Breast epithelium (tissue), 4 donors: ENCODE measurements at regions not wholly inside any gene's neighbourhood (a gene's known extent, or its start where the extent isn't known, plus 50 kb on each side); places are given as distances from the start of the nearest gene placed in this dataset.
A peak's percentile ranks its signal among the peaks of the same experiment; 100 is the strongest.

Experiments used
- DNase-seq, 2 donors: peaks; one replicate each; pipeline ENCODE4 v3.0.0-alpha.2; 2019; ENCODE audit warnings: low spot score in 2 of 2
- H3K27ac ChIP-seq, 2 donors: fragments of 200-600 bp; sonication (generic) in 1 of 2; one replicate each; pipeline ENCODE4 v1.5.1; 2016 to 2019; ENCODE audit warnings: mild to moderate bottlenecking in 1 of 2
- H3K27me3 ChIP-seq, 2 donors: fragments of 200-600 bp; sonication (generic) in 1 of 2; one replicate each; pipeline versions ENCODE4 v1.5.1 to v1.6.0; 2017 to 2019; ENCODE audit warnings: control low read depth in 1 of 2, mild to moderate bottlenecking in 1 of 2
- H3K36me3 ChIP-seq: fragments of 200-600 bp; one replicate; pipeline ENCODE4 v1.5.1; 2019
- H3K4me1 ChIP-seq, 2 donors: fragments of 200-600 bp; sonication (generic); one replicate each; pipeline ENCODE4 v1.5.1; 2016 to 2019; ENCODE audit warnings: control low read depth in 1 of 2
- H3K4me3 ChIP-seq, 3 donors: fragments of 200-600 bp; sonication (generic); 1 replicate in 2 of 3; 2 replicates in 1 of 3; pipeline ENCODE4 v1.5.1; 2016 to 2019; ENCODE audit warnings: mild to moderate bottlenecking in 3 of 3, moderate library complexity in 2 of 3
- H3K9me3 ChIP-seq, 2 donors: fragments of 200-600 bp; sonication (generic) in 1 of 2; one replicate each; pipeline ENCODE4 v1.5.1; 2016 to 2019; ENCODE audit warnings: control low read depth in 1 of 2
- POLR2A ChIP-seq: fragments of 450-650 bp; IDR thresholded peaks from one replicate; pipeline ENCODE4 v1.6.1; 2016; ENCODE audit warnings: antibody characterized with exemption, mild to moderate bottlenecking, moderate library complexity
- POLR2AphosphoS5 ChIP-seq, 3 donors: sonication (generic); formaldehyde crosslinking; IDR thresholded peaks; one replicate each; pipeline ENCODE4 v1.6.1; 2017; ENCODE audit warnings: antibody characterized with exemption in 3 of 3
- intact Hi-C: fragments of 100-400 bp; cut with DNase I; formaldehyde crosslinking; loops from one replicate; pipeline ENCODE4 v1.15.1; 2023; ENCODE audit warnings: low total_unique reads
- TF ChIP-seq, protein P1 (sequence below), 3 donors: fragments of 450-650 bp; IDR thresholded peaks; one replicate each; pipeline ENCODE4 v1.5.1; 2016 to 2017; ENCODE audit warnings: antibody characterized with exemption in 3 of 3, mild to moderate bottlenecking in 3 of 3, moderate library complexity in 3 of 3

DNA sequence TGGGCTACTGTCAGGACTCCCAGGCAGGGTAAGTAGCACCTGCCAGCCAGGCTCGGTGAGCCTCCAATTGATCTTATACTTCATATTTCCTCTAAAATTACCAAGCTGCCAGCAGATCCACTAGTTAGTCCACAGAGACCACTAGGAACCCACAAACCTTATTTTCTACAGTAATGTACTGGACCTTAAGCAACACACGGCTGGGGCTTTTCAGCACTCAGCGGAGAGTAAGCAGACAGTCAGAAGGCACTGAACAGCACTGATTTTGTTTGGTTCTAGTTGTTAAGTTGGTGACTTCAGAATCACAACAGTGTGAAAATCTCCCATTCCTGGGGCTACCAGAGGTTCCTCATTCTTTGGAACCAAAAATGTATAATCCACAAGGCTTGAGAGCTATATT lies 56.1 kb downstream of the MRPL57 start:
- TF ChIP-seq, protein P1, sequence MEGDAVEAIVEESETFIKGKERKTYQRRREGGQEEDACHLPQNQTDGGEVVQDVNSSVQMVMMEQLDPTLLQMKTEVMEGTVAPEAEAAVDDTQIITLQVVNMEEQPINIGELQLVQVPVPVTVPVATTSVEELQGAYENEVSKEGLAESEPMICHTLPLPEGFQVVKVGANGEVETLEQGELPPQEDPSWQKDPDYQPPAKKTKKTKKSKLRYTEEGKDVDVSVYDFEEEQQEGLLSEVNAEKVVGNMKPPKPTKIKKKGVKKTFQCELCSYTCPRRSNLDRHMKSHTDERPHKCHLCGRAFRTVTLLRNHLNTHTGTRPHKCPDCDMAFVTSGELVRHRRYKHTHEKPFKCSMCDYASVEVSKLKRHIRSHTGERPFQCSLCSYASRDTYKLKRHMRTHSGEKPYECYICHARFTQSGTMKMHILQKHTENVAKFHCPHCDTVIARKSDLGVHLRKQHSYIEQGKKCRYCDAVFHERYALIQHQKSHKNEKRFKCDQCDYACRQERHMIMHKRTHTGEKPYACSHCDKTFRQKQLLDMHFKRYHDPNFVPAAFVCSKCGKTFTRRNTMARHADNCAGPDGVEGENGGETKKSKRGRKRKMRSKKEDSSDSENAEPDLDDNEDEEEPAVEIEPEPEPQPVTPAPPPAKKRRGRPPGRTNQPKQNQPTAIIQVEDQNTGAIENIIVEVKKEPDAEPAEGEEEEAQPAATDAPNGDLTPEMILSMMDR (IDR thresholded peaks at IDR 0.05): no peak
- TF ChIP-seq POLR2A: no peak
- no peak for TF ChIP-seq POLR2AphosphoS5 (IDR thresholded peaks at IDR 0.05)
- intact Hi-C loops: no loop called here
- Histone ChIP-seq H3K36me3 (no peaks in the 10 kb centered on the region), H3K4me3 (peak overlapping the region in 2 of 3 donors; percentile 32 to 33), H3K27ac (peak overlapping the region in 1 of 2 donors; percentile 80), H3K4me1 (no peaks in the 10 kb centered on the region), H3K27me3 (no peaks in the 10 kb centered on the region), H3K9me3 (no peaks in the 10 kb centered on the region)
- DNase-seq: no peak

DNA sequence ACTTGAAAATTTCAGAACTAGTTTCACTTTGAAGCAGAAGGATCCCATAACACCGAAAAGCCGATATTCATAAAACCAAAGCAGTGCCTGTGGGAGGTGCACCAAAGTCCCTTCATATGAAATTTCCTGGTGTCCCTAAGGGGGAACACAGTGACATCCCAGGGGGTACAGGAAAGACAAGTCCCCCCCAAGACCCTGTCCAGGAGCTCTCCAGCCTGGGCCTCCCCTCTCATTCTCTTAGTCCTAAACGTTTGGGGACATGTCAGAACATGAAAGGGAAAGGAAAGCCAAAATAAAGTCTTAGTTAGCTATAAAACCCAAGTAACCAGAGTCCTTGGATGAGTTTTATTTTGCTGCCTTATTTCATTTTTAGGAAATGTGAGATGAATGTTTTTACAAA lies 56.6 kb downstream of the MRPL57 start:
- H3K4me1 ChIP-seq: no peaks in the 10 kb centered on the region
- H3K9me3 ChIP-seq: no peaks in the 10 kb centered on the region
- intact Hi-C loops: no loop called here
- H3K27me3 ChIP-seq: no peaks in the 10 kb centered on the region
- H3K4me3 ChIP-seq: peak overlapping the region in 2 of 3 donors; percentile 32 to 33
- TF ChIP-seq POLR2AphosphoS5 (IDR thresholded peaks at IDR 0.05) (no peak), POLR2A (no peak)
- TF ChIP-seq, protein P1 (IDR thresholded peaks at IDR 0.05): no peak
- no peak for DNase-seq
- H3K27ac ChIP-seq: peak overlapping the region; percentile 40 to 80
- no peaks in the 10 kb centered on the region for H3K36me3 ChIP-seq

- intact Hi-C loops: no loop called here
- Histone ChIP-seq H3K4me1 (no peaks in the 10 kb centered on the region), H3K36me3 (no peaks in the 10 kb centered on the region), H3K9me3 (no peaks in the 10 kb centered on the region), H3K27ac (no peak overlapping the region), H3K4me3 (no peak overlapping the region), H3K27me3 (no peaks in the 10 kb centered on the region)
- TF ChIP-seq POLR2AphosphoS5 (IDR thresholded peaks at IDR 0.05) (no peak), POLR2A (no peak)
- TF ChIP-seq, protein P1 (IDR thresholded peaks at IDR 0.05): no peak
- no peak for DNase-seq
Measured at GRCh38 chr13:21234526-21234925, 58.1 kb downstream of the MRPL57 start.

DNA sequence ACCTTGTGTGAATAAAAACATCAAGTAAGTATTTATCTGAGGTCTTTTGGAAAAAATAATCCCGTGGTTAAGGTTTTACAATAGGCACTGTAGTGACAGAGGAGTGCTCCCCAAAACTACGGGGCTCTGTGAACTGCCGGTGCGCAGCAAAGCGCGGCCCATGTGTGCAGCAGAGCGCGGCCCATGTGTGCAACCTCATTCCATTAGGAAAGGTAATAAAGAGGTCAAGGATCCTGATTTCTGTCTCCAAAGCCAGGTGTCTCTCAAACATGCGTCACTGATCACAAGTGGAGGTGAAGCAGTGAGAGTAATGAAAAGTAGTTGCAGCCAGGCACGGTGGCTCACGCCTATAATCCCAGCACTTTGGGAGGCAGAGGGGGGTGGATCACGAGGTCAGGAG lies 58.7 kb downstream of the MRPL57 start:
- H3K4me1 ChIP-seq: no peaks in the 10 kb centered on the region
- no peak overlapping the region for H3K4me3 ChIP-seq
- DNase-seq: no peak
- TF ChIP-seq POLR2A (no peak), POLR2AphosphoS5 (IDR thresholded peaks at IDR 0.05) (no peak)
- TF ChIP-seq, protein P1 (IDR thresholded peaks at IDR 0.05): no peak
- no peaks in the 10 kb centered on the region for H3K27me3 ChIP-seq
- H3K9me3 ChIP-seq: no peaks in the 10 kb centered on the region
- no peak overlapping the region for H3K27ac ChIP-seq
- no peaks in the 10 kb centered on the region for H3K36me3 ChIP-seq
- intact Hi-C loops: no loop called here

DNA sequence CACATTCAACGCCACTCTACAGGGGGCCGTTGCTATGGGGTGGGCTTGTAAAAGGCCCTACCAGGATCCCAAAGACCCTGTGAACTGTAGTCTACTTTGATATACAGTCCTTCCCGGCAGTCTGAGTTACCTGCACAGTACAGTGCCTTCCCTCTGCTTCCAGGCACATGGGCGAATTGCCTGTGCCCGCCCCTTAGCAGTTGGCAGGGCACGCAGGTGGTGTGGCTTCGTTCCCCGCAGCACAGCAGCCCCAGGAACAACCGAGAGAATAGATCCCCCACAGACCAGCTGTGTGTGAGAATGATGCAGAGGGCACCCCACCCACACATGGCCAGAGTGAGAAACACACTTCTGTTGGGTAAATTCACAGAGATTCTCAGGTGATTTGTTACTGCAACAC lies 60.6 kb downstream of the MRPL57 start:
- Histone ChIP-seq H3K27me3 (no peaks in the 10 kb centered on the region), H3K36me3 (no peaks in the 10 kb centered on the region), H3K4me3 (no peak overlapping the region), H3K4me1 (no peaks in the 10 kb centered on the region), H3K9me3 (no peaks in the 10 kb centered on the region), H3K27ac (no peak overlapping the region)
- TF ChIP-seq, protein P1 (IDR thresholded peaks at IDR 0.05): no peak
- intact Hi-C loops: no loop called here
- no peak for DNase-seq
